Stomach smooth muscle (tissue), 2 donors: ENCODE measurements at regions not wholly inside any gene's neighbourhood (a gene's known extent, or its start where the extent isn't known, plus 50 kb on each side); places are given as distances from the start of the nearest gene placed in this dataset.

Experiments used
- H3K27ac ChIP-seq: one replicate; pipeline ENCODE4 v1.7.0; 2013; ENCODE audit warnings: mild to moderate bottlenecking, low read length, inconsistent platforms
- H3K27me3 ChIP-seq, 2 donors: one replicate each; pipeline ENCODE4 v1.7.0; 2013; ENCODE audit warnings: low read length in 2 of 2; ENCODE audit not compliant: insufficient read depth in 2 of 2, control insufficient read depth in 1 of 2
- H3K36me3 ChIP-seq, 2 donors: one replicate each; pipeline ENCODE4 v1.7.0; 2013; ENCODE audit warnings: low read length in 2 of 2; ENCODE audit not compliant: control insufficient read depth in 2 of 2, insufficient read depth in 2 of 2
- H3K4me1 ChIP-seq: one replicate; pipeline ENCODE4 v1.7.0; 2013; ENCODE audit warnings: low read length; ENCODE audit not compliant: control insufficient read depth, insufficient read depth
- H3K4me3 ChIP-seq, 2 donors: one replicate each; pipeline ENCODE4 v1.7.0; 2013; ENCODE audit warnings: low read length in 2 of 2
- H3K9ac ChIP-seq, 2 donors: one replicate each; pipeline ENCODE4 v1.7.0; 2013; ENCODE audit warnings: low read length in 2 of 2, mild to moderate bottlenecking in 1 of 2
- H3K9me3 ChIP-seq, 2 donors: one replicate each; pipeline ENCODE4 v1.7.0; 2013; ENCODE audit warnings: low read length in 2 of 2; ENCODE audit not compliant: control insufficient read depth in 2 of 2
- donor health status: healthy.
- donor health status: Pancreatic carcinoma.

DNA sequence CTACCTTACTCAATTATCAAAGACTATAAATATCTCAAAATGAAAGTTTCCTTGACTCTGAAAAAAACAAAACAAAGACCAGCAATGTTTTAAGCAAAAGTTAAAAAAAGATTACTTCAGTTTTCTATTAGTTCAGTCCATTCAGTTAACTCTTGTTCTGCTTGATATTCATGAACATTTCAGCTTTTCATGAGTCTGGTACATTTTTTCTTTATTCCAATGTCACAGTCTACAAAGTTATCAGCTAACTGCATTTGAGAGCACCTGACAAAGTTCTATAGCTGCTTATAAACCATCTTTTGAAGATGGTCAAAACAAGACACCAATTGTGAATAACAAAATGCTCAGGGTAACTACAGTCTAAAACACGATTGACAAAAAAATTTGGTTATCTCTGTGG, 156.1 kb upstream of the NOX3 start:
- no peak overlapping the region for H3K27ac ChIP-seq
- no peak overlapping the region for H3K4me3 ChIP-seq
- no peaks in the 10 kb centered on the region for H3K27me3 ChIP-seq
- H3K9me3 ChIP-seq: peaks cover 10 to 11% of the 10 kb centered on the region in 2 donors
- H3K36me3 ChIP-seq: no peaks in the 10 kb centered on the region
- H3K4me1 ChIP-seq: no peaks in the 10 kb centered on the region
- H3K9ac ChIP-seq: no peak overlapping the region

DNA sequence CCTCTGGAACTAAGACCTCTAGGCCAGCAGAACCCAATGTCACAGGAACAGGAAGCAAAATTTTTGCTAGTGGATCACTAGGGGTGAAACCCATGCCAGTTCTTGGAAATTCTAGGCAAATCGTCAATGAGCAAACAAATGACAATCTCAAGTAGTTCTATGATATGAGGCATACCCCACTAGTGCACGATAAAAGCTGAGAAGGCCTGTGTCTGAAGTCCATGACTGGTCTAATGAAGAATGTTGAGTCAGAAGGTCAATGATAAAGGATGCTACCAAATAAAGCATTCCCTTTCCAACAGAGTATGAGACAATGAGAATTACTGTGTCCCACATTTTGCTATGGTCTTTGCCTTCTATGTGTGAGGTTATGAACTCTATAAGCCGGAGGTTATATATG, 149.4 kb upstream of the NOX3 start:
- Histone ChIP-seq H3K9ac (no peak overlapping the region), H3K27me3 (no peaks in the 10 kb centered on the region), H3K4me1 (no peaks in the 10 kb centered on the region), H3K36me3 (no peaks in the 10 kb centered on the region), H3K4me3 (no peak overlapping the region), H3K9me3 (no peaks in the 10 kb centered on the region), H3K27ac (no peak overlapping the region)

DNA sequence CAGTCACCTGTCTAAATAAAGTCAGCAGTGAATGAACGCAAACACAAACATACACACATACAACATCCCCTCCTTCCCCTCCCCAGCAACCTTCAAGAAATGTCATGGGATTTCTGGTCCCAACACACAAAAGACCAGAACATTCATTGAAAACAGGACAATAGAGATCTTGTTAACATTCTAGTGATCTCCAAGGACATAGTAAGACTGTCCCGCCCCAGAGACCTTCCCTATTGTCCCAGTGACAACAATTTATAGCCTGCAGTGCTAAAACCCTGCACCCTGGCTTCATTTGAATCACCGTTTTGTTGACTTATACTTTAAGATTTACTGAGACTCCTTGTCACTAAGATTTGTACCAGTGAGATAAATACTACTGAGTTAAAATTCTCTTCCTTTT, 143.9 kb upstream of the NOX3 start:
- H3K36me3 ChIP-seq: no peaks in the 10 kb centered on the region
- no peaks in the 10 kb centered on the region for H3K9me3 ChIP-seq
- H3K27me3 ChIP-seq: no peaks in the 10 kb centered on the region
- H3K27ac ChIP-seq: no peak overlapping the region
- H3K9ac ChIP-seq: no peak overlapping the region
- no peak overlapping the region for H3K4me3 ChIP-seq
- no peaks in the 10 kb centered on the region for H3K4me1 ChIP-seq

- H3K4me3 ChIP-seq: no peak overlapping the region
- no peaks in the 10 kb centered on the region for H3K9me3 ChIP-seq
- no peak overlapping the region for H3K9ac ChIP-seq
- no peak overlapping the region for H3K27ac ChIP-seq
- H3K27me3 ChIP-seq: no peaks in the 10 kb centered on the region
- H3K4me1 ChIP-seq: no peaks in the 10 kb centered on the region
- H3K36me3 ChIP-seq: no peaks in the 10 kb centered on the region
These were observed 143.5 kb upstream of the NOX3 start for GRCh38 chr6:155599160-155599559.

- Histone ChIP-seq H3K27me3 (no peaks in the 10 kb centered on the region), H3K9me3 (no peaks in the 10 kb centered on the region), H3K4me3 (no peak overlapping the region), H3K36me3 (no peaks in the 10 kb centered on the region), H3K9ac (no peak overlapping the region), H3K4me1 (no peaks in the 10 kb centered on the region), H3K27ac (no peak overlapping the region)
These were observed 139.6 kb upstream of the NOX3 start for GRCh38 chr6:155595284-155595683.

GRCh38 chr6:155591741-155592140, 136.1 kb upstream of the NOX3 start:
- no peaks in the 10 kb centered on the region for H3K36me3 ChIP-seq
- no peak overlapping the region for H3K27ac ChIP-seq
- no peaks in the 10 kb centered on the region for H3K27me3 ChIP-seq
- peaks cover 0 to 4% of the 10 kb centered on the region in 2 donors for H3K9me3 ChIP-seq
- H3K4me3 ChIP-seq: no peak overlapping the region
- H3K9ac ChIP-seq: no peak overlapping the region
- no peaks in the 10 kb centered on the region for H3K4me1 ChIP-seq

GRCh38 chr6:155589190-155589589, 133.6 kb upstream of the NOX3 start:
- no peak overlapping the region for H3K27ac ChIP-seq
- no peaks in the 10 kb centered on the region for H3K36me3 ChIP-seq
- H3K9ac ChIP-seq: no peak overlapping the region
- no peaks in the 10 kb centered on the region for H3K4me1 ChIP-seq
- H3K9me3 ChIP-seq: peaks cover 0 to 4% of the 10 kb centered on the region in 2 donors
- no peak overlapping the region for H3K4me3 ChIP-seq
- no peaks in the 10 kb centered on the region for H3K27me3 ChIP-seq

GRCh38 chr6:155587817-155588216, 132.2 kb upstream of the NOX3 start:
- no peak overlapping the region for H3K27ac ChIP-seq
- H3K4me3 ChIP-seq: no peak overlapping the region
- H3K27me3 ChIP-seq: no peaks in the 10 kb centered on the region
- no peaks in the 10 kb centered on the region for H3K36me3 ChIP-seq
- H3K9me3 ChIP-seq: peaks cover 0 to 4% of the 10 kb centered on the region in 2 donors
- H3K4me1 ChIP-seq: no peaks in the 10 kb centered on the region
- H3K9ac ChIP-seq: no peak overlapping the region

- H3K4me1 ChIP-seq: no peaks in the 10 kb centered on the region
- no peak overlapping the region for H3K27ac ChIP-seq
- H3K4me3 ChIP-seq: no peak overlapping the region
- peaks cover 0 to 4% of the 10 kb centered on the region in 2 donors for H3K9me3 ChIP-seq
- H3K9ac ChIP-seq: no peak overlapping the region
- no peaks in the 10 kb centered on the region for H3K36me3 ChIP-seq
- H3K27me3 ChIP-seq: no peaks in the 10 kb centered on the region
These were observed 130.5 kb upstream of the NOX3 start for GRCh38 chr6:155586090-155586489.

- Histone ChIP-seq H3K9ac (no peak overlapping the region), H3K36me3 (no peaks in the 10 kb centered on the region), H3K27ac (no peak overlapping the region), H3K9me3 (peaks cover 0 to 4% of the 10 kb centered on the region in 2 donors), H3K4me1 (no peaks in the 10 kb centered on the region), H3K4me3 (no peak overlapping the region), H3K27me3 (no peaks in the 10 kb centered on the region)
These were observed 128.4 kb upstream of the NOX3 start for GRCh38 chr6:155584006-155584405.

- H3K4me1 ChIP-seq: no peaks in the 10 kb centered on the region
- H3K4me3 ChIP-seq: no peak overlapping the region
- no peaks in the 10 kb centered on the region for H3K36me3 ChIP-seq
- H3K9ac ChIP-seq: no peak overlapping the region
- no peak overlapping the region for H3K27ac ChIP-seq
- peaks cover 0 to under 1% of the 10 kb centered on the region in 2 donors for H3K9me3 ChIP-seq
- H3K27me3 ChIP-seq: no peaks in the 10 kb centered on the region
These were observed 126.7 kb upstream of the NOX3 start for GRCh38 chr6:155582016-155582991.
